Bone marrow (tissue), 2 donors: ENCODE measurements at regions not wholly inside any gene's neighbourhood (a gene's known extent, or its start where the extent isn't known, plus 50 kb on each side); places are given as distances from the start of the nearest gene placed in this dataset.

Experiments
- DNase-seq, 2 donors: peaks; one replicate each; lab custom pipeline; 2025; lab: John Stamatoyannopoulos, UW

DNA sequence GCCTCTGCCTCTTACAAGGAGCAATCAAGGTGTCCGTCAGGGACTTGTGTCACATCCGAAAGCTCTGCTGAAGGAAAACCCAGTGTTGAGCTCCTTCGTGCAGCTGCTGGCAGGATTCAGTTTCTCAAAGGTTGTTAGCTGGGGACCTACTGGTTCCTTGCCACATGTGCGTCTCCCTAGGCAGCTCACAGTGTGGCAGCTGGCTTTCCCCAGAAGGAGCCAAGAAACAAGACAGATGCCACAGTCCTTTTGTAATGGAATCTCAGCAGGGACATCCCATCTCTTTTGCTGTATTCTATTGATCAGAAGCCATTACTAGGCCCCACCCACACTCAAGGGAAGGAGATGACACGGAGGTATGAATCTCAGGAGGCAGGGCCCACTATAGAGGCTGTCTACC, 488.8 kb downstream of the CD83 start:
- no peak for DNase-seq

DNA sequence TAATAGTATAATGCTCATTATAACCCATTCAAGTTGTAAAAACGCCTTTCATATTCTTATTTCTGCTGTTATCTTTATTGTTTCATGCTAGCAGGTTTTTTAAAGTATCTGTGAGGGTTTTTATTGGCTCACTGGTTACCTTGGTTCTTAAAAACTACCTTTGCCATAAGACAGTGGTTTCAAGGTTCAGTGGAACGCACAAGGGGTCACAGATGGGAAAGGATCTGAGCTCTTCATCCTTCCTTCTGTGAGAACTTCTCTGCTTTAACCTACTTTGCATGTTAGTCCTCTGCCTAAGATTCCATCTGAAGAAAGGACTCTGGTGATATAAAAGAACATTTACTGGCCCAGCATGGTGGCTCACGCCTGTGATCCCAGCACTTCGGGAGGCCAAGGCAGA, 492.6 kb downstream of the CD83 start:
- DNase-seq = no peak

DNA sequence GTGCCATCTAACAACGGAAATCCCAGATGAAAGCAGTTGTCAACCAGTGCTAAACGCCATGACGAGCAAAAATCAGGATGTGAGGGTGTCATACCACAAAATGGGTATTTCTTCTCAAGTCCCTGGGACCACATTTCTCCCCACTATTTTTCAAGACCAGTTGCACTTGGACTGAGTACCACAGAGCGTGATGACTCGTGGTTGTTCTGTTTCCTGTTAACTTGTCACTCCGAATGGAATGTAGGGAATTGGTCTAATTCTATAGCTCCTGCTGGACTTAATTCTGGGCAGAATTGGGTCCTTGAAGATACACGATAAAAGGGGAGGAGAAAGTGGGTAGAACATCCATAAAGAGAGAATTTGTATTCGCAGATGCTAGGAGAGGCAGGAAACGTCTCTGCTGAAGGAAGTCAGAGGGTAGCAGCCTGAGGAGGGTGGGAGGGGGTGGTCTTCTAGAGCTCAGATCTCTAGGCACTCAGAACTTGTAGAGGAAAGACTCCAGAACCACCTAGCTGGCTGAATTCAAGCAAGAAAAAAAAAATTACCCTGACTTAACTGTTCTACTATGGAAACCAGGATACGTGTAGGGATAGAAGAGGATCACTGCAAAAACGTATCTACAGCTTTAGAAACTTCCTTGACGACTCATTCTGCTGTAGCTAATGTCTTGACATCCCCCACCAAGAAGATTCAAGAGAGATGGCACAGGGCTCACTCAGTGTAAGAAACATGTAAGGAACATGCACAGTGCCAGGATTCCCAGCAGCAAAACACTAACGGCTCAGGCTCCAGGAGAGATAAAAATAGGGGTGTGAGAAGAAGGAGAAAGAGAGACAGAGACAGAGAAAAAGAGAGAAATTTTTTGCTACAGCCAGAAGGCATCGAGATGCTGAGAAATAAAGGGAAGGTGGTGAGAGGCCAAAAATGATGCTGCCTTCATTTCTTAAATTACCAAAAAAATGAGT, 494.7 kb downstream of the CD83 start:
- DNase-seq = no peak

GRCh38 chr6:14614631-14615030, 497.1 kb downstream of the CD83 start:
- DNase-seq = no peak

- DNase-seq = no peak
Observed at GRCh38 chr6:14616656-14617055, 499.1 kb downstream of the CD83 start.

DNA sequence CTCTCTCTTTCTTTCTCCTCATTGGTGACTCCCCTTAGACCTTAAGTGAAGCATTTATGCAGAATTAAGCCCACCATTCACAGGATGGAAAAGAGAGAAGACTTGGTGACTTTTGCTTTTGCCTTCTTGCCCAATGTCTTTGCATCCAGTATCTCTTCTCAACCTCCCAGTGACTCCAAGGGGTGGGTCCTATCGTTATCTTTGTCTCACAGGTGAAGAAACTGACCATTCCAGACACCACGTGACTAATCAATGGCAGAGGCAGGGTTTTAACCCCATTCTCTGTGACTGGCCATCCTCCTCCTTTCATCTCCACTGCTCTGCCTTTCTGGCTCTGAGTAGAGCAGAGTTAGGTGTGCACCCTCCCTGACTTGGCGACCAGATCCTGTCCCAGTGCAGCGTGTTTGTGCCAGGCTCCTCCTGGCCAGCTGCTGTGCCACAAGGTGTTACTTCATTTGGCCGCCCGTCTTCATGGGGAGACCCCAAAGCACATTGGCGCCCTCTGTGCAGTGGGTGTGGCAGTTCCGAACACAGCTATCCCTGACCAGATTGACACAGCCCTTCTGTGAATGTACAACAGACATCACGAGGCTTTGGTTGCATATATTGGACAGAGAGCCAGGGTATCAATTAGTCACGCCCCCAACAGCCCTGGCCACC, 501.3 kb downstream of the CD83 start:
- DNase-seq = no peak

- DNase-seq = no peak
Observed at GRCh38 chr6:14619419-14619781, 501.8 kb downstream of the CD83 start.

- DNase-seq = no peak
Observed at GRCh38 chr6:14620522-14620921, 502.9 kb downstream of the CD83 start.

DNA sequence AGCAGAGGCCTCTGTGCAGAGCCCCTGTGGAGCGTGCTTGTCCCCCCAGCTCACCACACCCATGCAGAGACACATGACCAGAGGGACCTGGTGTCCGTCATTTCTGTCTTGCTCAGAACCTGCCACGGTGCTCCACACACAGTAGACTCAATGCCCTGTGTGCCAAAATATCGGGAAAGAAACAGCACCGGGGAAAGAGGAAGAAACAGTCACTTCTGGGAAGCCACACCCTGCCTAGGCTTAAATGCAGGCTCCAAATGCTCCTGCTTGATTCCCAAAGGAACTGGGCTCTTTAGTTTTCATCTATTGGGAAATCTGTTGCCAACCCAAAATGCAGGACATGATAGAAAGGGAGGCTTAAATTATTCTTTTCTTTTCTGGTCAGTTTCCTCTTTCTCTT, 503.9 kb downstream of the CD83 start:
- DNase-seq = no peak

GRCh38 chr6:14622085-14622484, 504.5 kb downstream of the CD83 start:
- DNase-seq = no peak

- no peak for DNase-seq
Observed at GRCh38 chr6:14622909-14623505, 505.4 kb downstream of the CD83 start.

GRCh38 chr6:14625173-14625895, 507.8 kb downstream of the CD83 start:
- no peak for DNase-seq

- DNase-seq = no peak
Observed at GRCh38 chr6:14626556-14626955, 509.0 kb downstream of the CD83 start.

DNA sequence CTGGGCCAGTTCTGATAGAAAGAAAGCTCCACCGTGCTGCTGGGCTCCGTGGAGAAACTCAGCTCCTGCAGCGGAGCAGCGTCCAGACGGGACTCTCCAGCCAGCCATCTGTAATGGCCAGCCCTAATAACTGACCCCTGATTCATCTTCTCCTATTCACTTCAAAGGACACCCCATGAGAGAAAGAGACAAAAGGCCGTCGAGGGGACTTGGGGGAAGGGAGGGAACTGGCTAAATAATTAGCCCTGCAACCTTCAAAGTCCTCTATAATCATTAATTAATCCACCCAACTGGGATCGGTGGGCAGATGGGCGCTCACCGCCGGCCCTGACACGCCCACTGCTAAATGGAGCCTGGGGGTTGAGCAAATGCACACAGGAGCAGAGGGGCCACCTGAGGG, 512.4 kb downstream of the CD83 start:
- no peak for DNase-seq

- DNase-seq = no peak
Observed at GRCh38 chr6:14633479-14633878, 515.9 kb downstream of the CD83 start.

DNA sequence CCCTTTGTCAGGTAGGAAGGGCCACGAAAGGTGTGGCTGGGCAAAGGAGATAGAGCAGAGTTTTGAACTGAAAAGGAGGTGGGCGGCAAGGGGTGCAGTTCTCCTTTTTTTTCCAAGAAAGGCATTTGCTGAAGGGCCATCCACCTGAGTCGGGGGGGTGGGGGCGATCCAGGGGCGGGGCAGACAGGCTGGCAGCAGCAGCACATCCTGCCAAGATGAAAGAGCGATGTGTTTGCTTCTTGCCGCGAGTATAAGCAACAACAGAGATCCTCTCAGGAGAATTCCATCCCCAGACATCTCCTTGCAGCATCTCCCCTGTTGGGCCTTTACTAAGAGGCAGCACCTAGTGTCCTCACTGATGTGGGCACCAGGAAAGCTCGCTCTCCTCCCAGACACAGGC, 516.5 kb downstream of the CD83 start:
- DNase-seq = no peak

- no peak for DNase-seq
Observed at GRCh38 chr6:14635195-14635594, 517.6 kb downstream of the CD83 start.

DNA sequence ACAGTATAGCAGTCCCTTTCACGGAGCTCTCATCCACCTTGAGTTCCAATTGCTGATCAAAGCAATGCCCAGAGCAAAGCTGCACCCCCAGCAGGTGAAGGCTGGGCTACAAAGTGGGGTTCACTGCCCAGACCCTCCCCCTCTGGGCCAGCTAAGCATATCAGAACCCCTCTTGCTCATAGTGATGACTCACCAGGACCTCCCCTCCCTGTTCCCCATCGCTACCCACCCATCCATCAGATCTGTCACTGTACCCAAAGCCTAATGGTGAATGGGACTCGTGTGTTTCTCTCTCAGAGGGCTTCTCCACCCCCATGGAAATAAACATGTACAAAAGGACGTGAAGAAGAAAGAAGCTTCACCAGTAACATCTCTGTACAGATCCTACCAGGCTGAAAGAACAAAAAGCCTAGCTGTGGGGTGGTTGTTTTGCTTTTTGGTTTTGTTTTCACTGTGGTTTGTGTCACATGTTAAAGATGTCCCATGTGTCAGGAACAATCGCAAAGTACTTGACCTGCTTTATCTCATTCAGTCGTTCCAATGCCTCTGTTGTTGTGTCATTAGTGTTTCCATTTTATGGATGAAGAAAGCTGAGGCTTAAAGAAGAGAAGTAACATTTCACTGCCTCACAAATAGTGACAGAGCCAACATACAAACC, 518.5 kb downstream of the CD83 start:
- no peak for DNase-seq

DNA sequence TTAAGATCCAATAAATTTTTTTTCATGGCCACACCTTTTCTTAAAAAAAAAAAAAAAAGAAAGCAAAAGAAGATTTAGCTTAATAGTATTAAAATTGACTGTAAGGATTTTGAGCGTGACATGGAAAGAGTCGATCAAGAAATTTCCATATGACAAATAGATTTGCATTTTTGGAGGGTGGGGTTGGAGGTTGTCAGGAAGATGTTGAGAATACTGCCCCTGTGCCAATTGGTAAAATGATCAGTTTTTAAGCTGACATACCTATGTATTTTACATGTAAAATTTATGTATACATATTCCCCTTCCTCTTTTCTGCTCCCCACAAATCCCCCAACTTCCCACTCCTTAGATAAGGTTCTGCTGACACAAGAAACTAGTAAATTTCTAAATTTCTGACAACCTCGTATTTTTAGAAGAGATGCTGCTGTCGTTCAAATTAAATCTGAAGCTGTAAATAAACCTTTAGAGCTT, 520.9 kb downstream of the CD83 start:
- DNase-seq = no peak

GRCh38 chr6:14638906-14639761, 521.6 kb downstream of the CD83 start:
- peak; percentile 27 to 60 for DNase-seq
